ENCODE measurements at regions not wholly inside any gene's neighbourhood (a gene's known extent, or its start where the extent isn't known, plus 50 kb on each side); places are given as distances from the start of the nearest gene placed in this dataset.
A peak's percentile ranks its signal among the peaks of the same experiment; 100 is the strongest.

DNA sequence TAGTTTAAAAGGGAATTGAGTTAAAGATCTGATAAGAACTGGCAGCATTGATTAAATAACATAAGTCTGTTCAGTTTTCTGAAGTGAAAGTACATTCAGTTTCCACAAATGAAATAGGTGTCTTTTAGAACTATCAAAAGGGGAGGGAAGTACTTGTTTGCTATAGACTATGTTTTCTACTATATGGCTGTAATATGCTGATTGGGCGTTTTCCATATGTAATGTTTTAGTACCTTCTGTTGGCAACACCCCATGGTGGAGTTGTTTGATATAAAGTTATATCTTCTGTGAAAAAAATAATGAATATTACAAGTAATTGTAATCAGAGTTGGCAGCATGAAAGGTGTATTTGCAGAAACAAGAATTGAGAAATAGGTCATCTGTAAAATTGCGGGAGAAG, 237.6 kb downstream of the JRKL start:
- DNase-seq (ENCODE audit: extremely low read depth in 1 of 4, low spot score in 3 of 4) (no peak), FAIRE-seq (no peak), ATAC-seq (no peak)
- TF ChIP-seq MAFK (IDR thresholded peaks at IDR 0.05; ENCODE audit: low read length) (peak; percentile 77), PRPF4 (IDR thresholded peaks at IDR 0.05; ENCODE audit: insufficient read depth, low read depth, low read length, poor library complexity, severe bottlenecking) (no peak), ZBED1 (IDR thresholded peaks at IDR 0.05) (no peak), C11orf30 (IDR thresholded peaks at IDR 0.05; ENCODE audit: low read depth) (peak; percentile 64), MAFG (tag; conservative IDR thresholded peaks at IDR 0.05) (peak; percentile 64), THRAP3 (IDR thresholded peaks at IDR 0.05; ENCODE audit: borderline replicate concordance) (no peak), MAFF (IDR thresholded peaks at IDR 0.05; ENCODE audit: low read length) (peak; percentile 76), ZNF24 (IDR thresholded peaks at IDR 0.05) (no peak), LCOR (CRISPR knock-in tag; IDR thresholded peaks at IDR 0.05) (no peak), ZNF184 (CRISPR knock-in tag; IDR thresholded peaks at IDR 0.05) (no peak), ZNF316 (IDR thresholded peaks at IDR 0.05) (peak; percentile 83)
- TF ChIP-seq, protein P1, sequence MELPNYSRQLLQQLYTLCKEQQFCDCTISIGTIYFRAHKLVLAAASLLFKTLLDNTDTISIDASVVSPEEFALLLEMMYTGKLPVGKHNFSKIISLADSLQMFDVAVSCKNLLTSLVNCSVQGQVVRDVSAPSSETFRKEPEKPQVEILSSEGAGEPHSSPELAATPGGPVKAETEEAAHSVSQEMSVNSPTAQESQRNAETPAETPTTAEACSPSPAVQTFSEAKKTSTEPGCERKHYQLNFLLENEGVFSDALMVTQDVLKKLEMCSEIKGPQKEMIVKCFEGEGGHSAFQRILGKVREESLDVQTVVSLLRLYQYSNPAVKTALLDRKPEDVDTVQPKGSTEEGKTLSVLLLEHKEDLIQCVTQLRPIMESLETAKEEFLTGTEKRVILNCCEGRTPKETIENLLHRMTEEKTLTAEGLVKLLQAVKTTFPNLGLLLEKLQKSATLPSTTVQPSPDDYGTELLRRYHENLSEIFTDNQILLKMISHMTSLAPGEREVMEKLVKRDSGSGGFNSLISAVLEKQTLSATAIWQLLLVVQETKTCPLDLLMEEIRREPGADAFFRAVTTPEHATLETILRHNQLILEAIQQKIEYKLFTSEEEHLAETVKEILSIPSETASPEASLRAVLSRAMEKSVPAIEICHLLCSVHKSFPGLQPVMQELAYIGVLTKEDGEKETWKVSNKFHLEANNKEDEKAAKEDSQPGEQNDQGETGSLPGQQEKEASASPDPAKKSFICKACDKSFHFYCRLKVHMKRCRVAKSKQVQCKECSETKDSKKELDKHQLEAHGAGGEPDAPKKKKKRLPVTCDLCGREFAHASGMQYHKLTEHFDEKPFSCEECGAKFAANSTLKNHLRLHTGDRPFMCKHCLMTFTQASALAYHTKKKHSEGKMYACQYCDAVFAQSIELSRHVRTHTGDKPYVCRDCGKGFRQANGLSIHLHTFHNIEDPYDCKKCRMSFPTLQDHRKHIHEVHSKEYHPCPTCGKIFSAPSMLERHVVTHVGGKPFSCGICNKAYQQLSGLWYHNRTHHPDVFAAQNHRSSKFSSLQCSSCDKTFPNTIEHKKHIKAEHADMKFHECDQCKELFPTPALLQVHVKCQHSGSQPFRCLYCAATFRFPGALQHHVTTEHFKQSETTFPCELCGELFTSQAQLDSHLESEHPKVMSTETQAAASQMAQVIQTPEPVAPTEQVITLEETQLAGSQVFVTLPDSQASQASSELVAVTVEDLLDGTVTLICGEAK (IDR thresholded peaks at IDR 0.05) = no peak
- TF ChIP-seq, protein P1 (CRISPR knock-in tag; IDR thresholded peaks at IDR 0.05) = no peak
- Histone ChIP-seq H3K27me3 (ENCODE audit: control insufficient read depth in 2 of 2, insufficient read depth in 2 of 2, low read length in 2 of 2) (no peaks in the 10 kb centered on the region), H3K79me2 (ENCODE audit: control insufficient read depth, insufficient read depth, low read length) (no peaks in the 10 kb centered on the region), H3K9me1 (ENCODE audit: control insufficient read depth, insufficient read depth, low read length) (no peaks in the 10 kb centered on the region), H3K4me2 (ENCODE audit: insufficient read depth, low read length) (no peak overlapping the region), H3K4me1 (replicated peaks in 1 of 2; ENCODE audit: control insufficient read depth in 2 of 2, insufficient read depth in 2 of 2, low read length in 2 of 2) (no peaks in the 10 kb centered on the region), H3K9me3 (replicated peaks; ENCODE audit: control insufficient read depth, insufficient read depth, low read depth, low read length) (no peaks in the 10 kb centered on the region), H3K36me3 (ENCODE audit: control insufficient read depth, insufficient read depth, low read length) (no peaks in the 10 kb centered on the region), H3K9ac (ENCODE audit: insufficient read depth in 1 of 2, low read depth in 2 of 2, low read length in 2 of 2) (no peak overlapping the region), H3K4me3 (no peak overlapping the region), H2AFZ (ENCODE audit: low read depth, low read length) (no peak overlapping the region), H3K27ac (ENCODE audit: extremely low read depth, low read depth, low read length) (no peak overlapping the region), H4K20me1 (replicated peaks; ENCODE audit: control insufficient read depth, insufficient read depth, low read length) (no peaks in the 10 kb centered on the region)
- WGBS (ENCODE audit: insufficient coverage, low coverage, missing lambda C conversion rate) = 21% methylated on average over 2 of the region's 2 CpGs
- ChIA-PET POLR2A (no interaction called here), CTCF (ENCODE audit: low intra/inter-chr PET ratio) (no interaction called here)
- intact Hi-C loops (cut with micrococcal nuclease) (no loop called here), in situ Hi-C loops (cut with MboI) (no loop called here)
- no TSS peak for BruUV-seq (replicated peaks)

Data from K562 (cell line).